Psoas muscle (tissue), 7 donors: ENCODE measurements at regions not wholly inside any gene's neighbourhood (a gene's known extent, or its start where the extent isn't known, plus 50 kb on each side); places are given as distances from the start of the nearest gene placed in this dataset.

Experiments
- ATAC-seq, 4 donors: fragments of 200-7000 bp; cut with Tn5 transposase; one replicate each; pipeline ENCODE4 v1.9.1; 2020; ENCODE audit warnings: moderate library complexity in 3 of 4, mild to moderate bottlenecking in 2 of 4
- DNase-seq, 2 donors: peaks; one replicate each; pipeline ENCODE4 v3.0.0-alpha.2; 2020
- H3K27ac ChIP-seq: fragments of 200-600 bp; one replicate; pipeline ENCODE4 v1.8.0; 2022
- H3K27me3 ChIP-seq, 3 donors: fragments of 200-600 bp in 1 of 3; one replicate each; pipeline versions ENCODE4 v1.6.1 to v1.8.0; 2013 to 2022; ENCODE audit warnings: low read length in 2 of 3, mild to moderate bottlenecking in 2 of 3, moderate library complexity in 1 of 3; ENCODE audit not compliant: insufficient read depth in 3 of 3
- H3K36me3 ChIP-seq, 2 donors: fragments of 200-600 bp in 1 of 2; one replicate each; pipeline versions ENCODE4 v1.6.1 to v1.8.0; 2013 to 2022; ENCODE audit warnings: low read depth in 1 of 2, mild to moderate bottlenecking in 1 of 2, moderate library complexity in 1 of 2; ENCODE audit not compliant: insufficient read depth in 1 of 2
- H3K4me1 ChIP-seq: fragments of 200-600 bp; one replicate; pipeline ENCODE4 v1.8.0; 2022
- H3K4me3 ChIP-seq: fragments of 200-600 bp; one replicate; pipeline ENCODE4 v1.8.0; 2022; ENCODE audit warnings: mild to moderate bottlenecking
- H3K9me3 ChIP-seq: fragments of 200-600 bp; one replicate; pipeline ENCODE4 v1.8.0; 2022
- CTCF ChIP-seq: fragments of 200-600 bp; IDR thresholded peaks from one replicate; pipeline ENCODE4 v1.8.0; 2022; ENCODE audit warnings: antibody characterized with exemption
- whole genome bisulfite sequencing, 3 donors: extraction: QIAGEN DNeasy Blood & Tissue Kit; methylation state at CpG; one replicate each; pipeline versions ENCODE4 v1.1.6 to v1.1.7; 2013; 5-methylcytosine and 5-hydroxymethylcytosine counted together
- intact Hi-C, 2 donors: fragments of 100-400 bp; cut with DNase I; formaldehyde crosslinking; loops; one replicate each; pipeline versions ENCODE4 v1.11.0 to v1.14.2; 2022
- donor health status: healthy with polysubstance abuse.
- donor health status: DM: no; HTN: no; CAD: no; lungs with moderate emphysema.
- donor health status: Bipolar disorder and iron deficiency.
- donor health status: healthy.
- donor health status: DM: yes; HTN: yes; CAD: no.
- donor health status: DM: no; HTN: no; CAD: no.
- donor health status: DM: yes; HTN: yes; CAD: no.

- H3K27me3 ChIP-seq: no peaks in the 10 kb centered on the region
- peaks cover 5% of the 10 kb centered on the region for H3K4me1 ChIP-seq
- no peaks in the 10 kb centered on the region for H3K36me3 ChIP-seq
- DNase-seq: no peak
- peaks cover 9% of the 10 kb centered on the region for H3K9me3 ChIP-seq
- ATAC-seq: no peak
- no peak for TF ChIP-seq CTCF
- no peak overlapping the region for H3K4me3 ChIP-seq
- intact Hi-C loops: no loop called here
- H3K27ac ChIP-seq: no peak overlapping the region
Measured at GRCh38 chr17:72416905-72417304, 296.1 kb downstream of the SOX9 start.

- H3K36me3 ChIP-seq: no peaks in the 10 kb centered on the region
- intact Hi-C loops: no loop called here
- H3K27ac ChIP-seq: no peak overlapping the region
- WGBS, 3 donors: 91 to 98% (median 95%) methylated on average over 2 of the region's 2 CpGs
- DNase-seq (no peak), ATAC-seq (no peak)
- no peak for TF ChIP-seq CTCF
- no peak overlapping the region for H3K4me3 ChIP-seq
- H3K27me3 ChIP-seq: no peaks in the 10 kb centered on the region
- H3K4me1 ChIP-seq: peaks cover 5% of the 10 kb centered on the region
- peaks cover 9% of the 10 kb centered on the region for H3K9me3 ChIP-seq
Measured at GRCh38 chr17:72417627-72418026, 296.8 kb downstream of the SOX9 start.

GRCh38 chr17:72419866-72420774 lies 299.3 kb downstream of the SOX9 start:
- Histone ChIP-seq H3K27me3 (no peaks in the 10 kb centered on the region), H3K9me3 (peaks cover 9% of the 10 kb centered on the region), H3K27ac (no peak overlapping the region), H3K4me3 (no peak overlapping the region), H3K36me3 (no peaks in the 10 kb centered on the region), H3K4me1 (peaks cover 5% of the 10 kb centered on the region)
- WGBS, 3 donors: 56 to 74% (median 57%) methylated on average over 11 of the region's 11 CpGs
- no peak for DNase-seq
- intact Hi-C loops: loop anchor here in 1 of 2 donors (10.0 kb wide), 1 partner anchor 295 kb away; the partner anchor contains the start of gene SOX9
- no peak for TF ChIP-seq CTCF
- ATAC-seq: no peak

- Histone ChIP-seq H3K4me1 (peaks cover 5% of the 10 kb centered on the region), H3K27me3 (no peaks in the 10 kb centered on the region), H3K36me3 (no peaks in the 10 kb centered on the region), H3K27ac (no peak overlapping the region), H3K9me3 (peaks cover 9% of the 10 kb centered on the region), H3K4me3 (no peak overlapping the region)
- 84 to 91% (median 86%) methylated on average over 8 of the region's 8 CpGs for WGBS, 3 donors
- no peak for TF ChIP-seq CTCF
- ATAC-seq (no peak), DNase-seq (no peak)
- intact Hi-C loops: loop anchor here in 1 of 2 donors (10.0 kb wide), 1 partner anchor 296 kb away; the partner anchor contains the start of gene SOX9
Measured at GRCh38 chr17:72420775-72421127, 299.9 kb downstream of the SOX9 start.
